Mesenchymal stem cell (in vitro differentiated cells and primary cell): ENCODE measurements at regions not wholly inside any gene's neighbourhood (a gene's known extent, or its start where the extent isn't known, plus 50 kb on each side); places are given as distances from the start of the nearest gene placed in this dataset.

ENCODE experiments used
- DNase-seq: peaks from one replicate; pipeline ENCODE4 v3.0.0-alpha.2; 2013
- H2AFZ ChIP-seq: one replicate; pipeline ENCODE4 v1.6.1; 2013; ENCODE audit warnings: low read depth, mild to moderate bottlenecking, control low read depth, inconsistent platforms, low read length, moderate library complexity
- H2AK5ac ChIP-seq: 2 replicates; pipeline ENCODE4 v1.6.1; 2013; ENCODE audit warnings: low read length, moderate library complexity, mild to moderate bottlenecking, inconsistent platforms; ENCODE audit not compliant: severe bottlenecking
- H2BK120ac ChIP-seq: one replicate; pipeline ENCODE4 v1.6.1; 2013; ENCODE audit warnings: low read depth, mild to moderate bottlenecking, inconsistent platforms, low read length, moderate library complexity
- H2BK12ac ChIP-seq, 2 experiments: one replicate each; pipeline ENCODE4 v1.6.1; 2013; ENCODE audit warnings: inconsistent platforms in 2 of 2, low read length in 2 of 2, mild to moderate bottlenecking in 2 of 2, moderate library complexity in 2 of 2, control low read depth in 1 of 2
- H2BK15ac ChIP-seq: one replicate; pipeline ENCODE4 v1.6.1; 2013; ENCODE audit warnings: mild to moderate bottlenecking, low read depth, inconsistent platforms; ENCODE audit not compliant: poor library complexity, severe bottlenecking
- H2BK5ac ChIP-seq: 2 replicates; pipeline ENCODE4 v1.6.1; 2013; ENCODE audit warnings: low read depth, mild to moderate bottlenecking, low read length, control low read depth, inconsistent platforms; ENCODE audit not compliant: poor library complexity, severe bottlenecking
- H3K14ac ChIP-seq, 2 experiments: one replicate each; pipeline ENCODE4 v1.6.1; 2013; ENCODE audit warnings: inconsistent platforms in 2 of 2, low read length in 2 of 2, control low read depth in 1 of 2, mild to moderate bottlenecking in 1 of 2, moderate library complexity in 1 of 2
- H3K18ac ChIP-seq, 2 experiments: one replicate each; pipeline ENCODE4 v1.6.1; 2013; ENCODE audit warnings: inconsistent platforms in 2 of 2, low read length in 2 of 2, control low read depth in 1 of 2, low read depth in 1 of 2, mild to moderate bottlenecking in 1 of 2
- H3K23ac ChIP-seq, 2 experiments: one replicate each; pipeline ENCODE4 v1.6.1; 2013; ENCODE audit warnings: inconsistent platforms in 2 of 2, low read length in 2 of 2, mild to moderate bottlenecking in 2 of 2, moderate library complexity in 2 of 2, control low read depth in 1 of 2
- H3K27ac ChIP-seq: 2 replicates; pipeline ENCODE4 v1.5.1; 2013; ENCODE audit warnings: mild to moderate bottlenecking, moderate library complexity, low read length, control low read depth, inconsistent platforms; ENCODE audit not compliant: poor library complexity, severe bottlenecking
- H3K27me3 ChIP-seq, 2 experiments: 2 replicates each; pipeline versions ENCODE4 v1.6.1 to v1.7.0; 2013; ENCODE audit warnings: low read length in 2 of 2, mild to moderate bottlenecking in 2 of 2, moderate library complexity in 2 of 2, control low read depth in 1 of 2, inconsistent platforms in 1 of 2; ENCODE audit not compliant: control insufficient read depth in 1 of 2, insufficient read depth in 1 of 2
- H3K36me3 ChIP-seq, 2 experiments: 2 replicates each; pipeline versions ENCODE4 v1.6.1 to v1.7.0; 2013; ENCODE audit warnings: low read length in 2 of 2, control low read depth in 1 of 2, inconsistent platforms in 1 of 2, low read depth in 1 of 2, mild to moderate bottlenecking in 1 of 2; ENCODE audit not compliant: insufficient read depth in 2 of 2, control insufficient read depth in 1 of 2
- H3K4ac ChIP-seq, 2 experiments: one replicate each; pipeline ENCODE4 v1.6.1; 2013; ENCODE audit warnings: inconsistent platforms in 2 of 2, low read length in 2 of 2, mild to moderate bottlenecking in 2 of 2, moderate library complexity in 2 of 2, control low read depth in 1 of 2, low read depth in 1 of 2
- H3K4me1 ChIP-seq: 2 replicates; pipeline ENCODE4 v1.6.1; 2013; ENCODE audit warnings: low read depth, low read length, control low read depth; ENCODE audit not compliant: control insufficient read depth, insufficient read depth
- H3K4me2 ChIP-seq: 2 replicates; pipeline ENCODE4 v1.6.1; 2013; ENCODE audit warnings: low read length, mild to moderate bottlenecking, inconsistent platforms; ENCODE audit not compliant: poor library complexity, severe bottlenecking
- H3K4me3 ChIP-seq, 2 experiments: 2 replicates each; pipeline versions ENCODE4 v1.5.1 to v1.7.0; 2013; ENCODE audit warnings: low read length in 2 of 2, mild to moderate bottlenecking in 2 of 2, control low read depth in 1 of 2, low read depth in 1 of 2; ENCODE audit not compliant: insufficient read depth in 1 of 2
- H3K79me1 ChIP-seq: replicated peaks from 2 replicates; pipeline ENCODE4 v1.6.1; 2013; ENCODE audit warnings: mild to moderate bottlenecking, control low read depth, low read length, inconsistent platforms; ENCODE audit not compliant: poor library complexity, severe bottlenecking
- H3K9ac ChIP-seq: 2 replicates; pipeline ENCODE4 v1.7.0; 2013; ENCODE audit warnings: mild to moderate bottlenecking, low read length, moderate library complexity
- H3K9me3 ChIP-seq: 2 replicates; pipeline ENCODE4 v1.7.0; 2013; ENCODE audit warnings: mild to moderate bottlenecking, low read length; ENCODE audit not compliant: control insufficient read depth
- H4K8ac ChIP-seq: one replicate; pipeline ENCODE4 v1.6.1; 2013; ENCODE audit warnings: inconsistent platforms, mild to moderate bottlenecking, low read length, moderate library complexity
- H4K91ac ChIP-seq: one replicate; pipeline ENCODE4 v1.6.1; 2013; ENCODE audit warnings: mild to moderate bottlenecking, low read length, inconsistent platforms
- WGBS: methylation state at CpG from one replicate; pipeline ENCODE4 v1.1.7; 2013; ENCODE audit warnings: mixed read lengths; 5-methylcytosine and 5-hydroxymethylcytosine counted together

DNA sequence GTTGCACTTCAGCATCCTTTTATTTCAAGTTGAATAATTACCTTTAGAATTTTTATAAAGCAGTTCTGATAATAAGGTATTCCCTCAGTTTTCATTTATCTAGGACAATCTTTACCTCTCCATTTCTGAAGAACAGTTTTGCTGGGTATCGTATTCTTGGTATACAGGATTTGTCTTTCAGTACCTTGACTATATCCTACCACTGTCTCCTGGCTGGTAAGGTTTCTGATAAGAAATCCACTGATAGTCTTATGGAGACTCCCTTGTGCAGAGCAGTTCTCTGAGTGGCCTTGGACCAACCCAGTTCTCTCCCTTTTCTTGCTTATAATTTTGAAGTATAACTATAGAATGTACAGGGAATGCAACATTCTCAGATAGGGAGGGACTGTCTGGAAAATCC, 51.3 kb upstream of the SAMD3 start:
- H3K14ac ChIP-seq: no peak overlapping the region
- no peak overlapping the region for H3K27ac ChIP-seq
- no peaks in the 10 kb centered on the region for H3K79me1 ChIP-seq
- no peak overlapping the region for H3K18ac ChIP-seq
- DNase-seq: no peak
- H2BK15ac ChIP-seq: no peak overlapping the region
- peaks cover 0 to 19% of the 10 kb centered on the region in 2 experiments for H3K36me3 ChIP-seq
- no peak overlapping the region for H3K4me2 ChIP-seq
- H2BK12ac ChIP-seq: no peak overlapping the region
- no peak overlapping the region for H2AFZ ChIP-seq
- WGBS: no CpG with 5 or more reads among the region's 1 CpG
- peaks cover 51% of the 10 kb centered on the region for H3K9me3 ChIP-seq
- H2BK120ac ChIP-seq: no peak overlapping the region
- H3K27me3 ChIP-seq: no peaks in the 10 kb centered on the region
- no peak overlapping the region for H3K4ac ChIP-seq
- no peak overlapping the region for H4K8ac ChIP-seq
- no peak overlapping the region for H2BK5ac ChIP-seq
- no peak overlapping the region for H2AK5ac ChIP-seq
- H4K91ac ChIP-seq: no peak overlapping the region
- no peak overlapping the region for H3K9ac ChIP-seq
- no peaks in the 10 kb centered on the region for H3K4me1 ChIP-seq
- peak overlapping the region in 1 of 2 experiments; percentile 6 for H3K4me3 ChIP-seq
- H3K23ac ChIP-seq: no peak overlapping the region
